ENCODE measurements at regions not wholly inside any gene's neighbourhood (a gene's known extent, or its start where the extent isn't known, plus 50 kb on each side); places are given as distances from the start of the nearest gene placed in this dataset.

- H2AFZ ChIP-seq (ENCODE audit: low read depth, low read length, severe bottlenecking), result no peak overlapping the region
- H3K27me3 ChIP-seq (ENCODE audit: low read length), result no peaks in the 10 kb centered on the region
- H3K4me3 ChIP-seq (ENCODE audit: insufficient read depth, low read length, poor library complexity, severe bottlenecking), result no peak overlapping the region
- H3K9ac ChIP-seq (ENCODE audit: low read length), result no peak overlapping the region
- H3K36me3 ChIP-seq (ENCODE audit: low read length), result no peaks in the 10 kb centered on the region
- no peak overlapping the region for H3K27ac ChIP-seq (ENCODE audit: low read depth, low read length)
- no peak overlapping the region for H3K4me2 ChIP-seq (ENCODE audit: low read depth, low read length, poor library complexity, severe bottlenecking)
- H3K9me3 ChIP-seq (ENCODE audit: insufficient read depth, low read length), result no peaks in the 10 kb centered on the region
- no peaks in the 10 kb centered on the region for H3K79me2 ChIP-seq (ENCODE audit: insufficient read depth, low read length)
- H3K9me2 ChIP-seq (replicated peaks; ENCODE audit: insufficient read depth, low read length), result no peaks in the 10 kb centered on the region
- H4K20me1 ChIP-seq (ENCODE audit: low read depth, low read length), result no peaks in the 10 kb centered on the region
- TF ChIP-seq, protein P1, sequence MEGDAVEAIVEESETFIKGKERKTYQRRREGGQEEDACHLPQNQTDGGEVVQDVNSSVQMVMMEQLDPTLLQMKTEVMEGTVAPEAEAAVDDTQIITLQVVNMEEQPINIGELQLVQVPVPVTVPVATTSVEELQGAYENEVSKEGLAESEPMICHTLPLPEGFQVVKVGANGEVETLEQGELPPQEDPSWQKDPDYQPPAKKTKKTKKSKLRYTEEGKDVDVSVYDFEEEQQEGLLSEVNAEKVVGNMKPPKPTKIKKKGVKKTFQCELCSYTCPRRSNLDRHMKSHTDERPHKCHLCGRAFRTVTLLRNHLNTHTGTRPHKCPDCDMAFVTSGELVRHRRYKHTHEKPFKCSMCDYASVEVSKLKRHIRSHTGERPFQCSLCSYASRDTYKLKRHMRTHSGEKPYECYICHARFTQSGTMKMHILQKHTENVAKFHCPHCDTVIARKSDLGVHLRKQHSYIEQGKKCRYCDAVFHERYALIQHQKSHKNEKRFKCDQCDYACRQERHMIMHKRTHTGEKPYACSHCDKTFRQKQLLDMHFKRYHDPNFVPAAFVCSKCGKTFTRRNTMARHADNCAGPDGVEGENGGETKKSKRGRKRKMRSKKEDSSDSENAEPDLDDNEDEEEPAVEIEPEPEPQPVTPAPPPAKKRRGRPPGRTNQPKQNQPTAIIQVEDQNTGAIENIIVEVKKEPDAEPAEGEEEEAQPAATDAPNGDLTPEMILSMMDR (IDR thresholded peaks at IDR 0.05; ENCODE audit: insufficient read depth, low read length, poor library complexity, severe bottlenecking), result no peak
- no peak for TF ChIP-seq EZH2phosphoT487 (conservative IDR thresholded peaks at IDR 0.05; ENCODE audit: low read length)
- no peaks in the 10 kb centered on the region for H3F3A ChIP-seq (ENCODE audit: insufficient read depth)
Measured at GRCh38 chr6:41448256-41448655, 97.9 kb upstream of the FOXP4 start.

- H3K4me3 ChIP-seq (ENCODE audit: insufficient read depth, low read length, poor library complexity, severe bottlenecking), result no peak overlapping the region
- no peaks in the 10 kb centered on the region for H3F3A ChIP-seq (ENCODE audit: insufficient read depth)
- TF ChIP-seq, protein P1 (IDR thresholded peaks at IDR 0.05; ENCODE audit: insufficient read depth, low read length, poor library complexity, severe bottlenecking), result no peak
- no peak for TF ChIP-seq EZH2phosphoT487 (conservative IDR thresholded peaks at IDR 0.05; ENCODE audit: low read length)
- no peaks in the 10 kb centered on the region for H3K9me2 ChIP-seq (replicated peaks; ENCODE audit: insufficient read depth, low read length)
- no peak overlapping the region for H3K27ac ChIP-seq (ENCODE audit: low read depth, low read length)
- no peak overlapping the region for H3K9ac ChIP-seq (ENCODE audit: low read length)
- H3K27me3 ChIP-seq (ENCODE audit: low read length), result no peaks in the 10 kb centered on the region
- no peaks in the 10 kb centered on the region for H3K79me2 ChIP-seq (ENCODE audit: insufficient read depth, low read length)
- H2AFZ ChIP-seq (ENCODE audit: low read depth, low read length, severe bottlenecking), result no peak overlapping the region
- H3K4me2 ChIP-seq (ENCODE audit: low read depth, low read length, poor library complexity, severe bottlenecking), result no peak overlapping the region
- H3K9me3 ChIP-seq (ENCODE audit: insufficient read depth, low read length), result no peaks in the 10 kb centered on the region
- H4K20me1 ChIP-seq (ENCODE audit: low read depth, low read length), result no peaks in the 10 kb centered on the region
- no peaks in the 10 kb centered on the region for H3K36me3 ChIP-seq (ENCODE audit: low read length)
Measured at GRCh38 chr6:41449399-41450245, 96.6 kb upstream of the FOXP4 start.

GRCh38 chr6:41450581-41450980 is 95.6 kb upstream of the FOXP4 start:
- Histone ChIP-seq H3K27me3 (ENCODE audit: low read length) (no peaks in the 10 kb centered on the region), H3K4me2 (ENCODE audit: low read depth, low read length, poor library complexity, severe bottlenecking) (no peak overlapping the region)
- TF ChIP-seq EZH2phosphoT487 (conservative IDR thresholded peaks at IDR 0.05; ENCODE audit: low read length), result no peak
- TF ChIP-seq, protein P1 (IDR thresholded peaks at IDR 0.05; ENCODE audit: insufficient read depth, low read length, poor library complexity, severe bottlenecking), result no peak

More at GRCh38 chr6:41450581-41450980, 95.6 kb upstream of the FOXP4 start:
- Histone ChIP-seq H3K9ac (ENCODE audit: low read length) (no peak overlapping the region), H3K9me2 (replicated peaks; ENCODE audit: insufficient read depth, low read length) (no peaks in the 10 kb centered on the region), H4K20me1 (ENCODE audit: low read depth, low read length) (no peaks in the 10 kb centered on the region), H2AFZ (ENCODE audit: low read depth, low read length, severe bottlenecking) (no peak overlapping the region), H3K27ac (ENCODE audit: low read depth, low read length) (no peak overlapping the region), H3F3A (ENCODE audit: insufficient read depth) (no peaks in the 10 kb centered on the region), H3K79me2 (ENCODE audit: insufficient read depth, low read length) (no peaks in the 10 kb centered on the region), H3K9me3 (ENCODE audit: insufficient read depth, low read length) (no peaks in the 10 kb centered on the region), H3K36me3 (ENCODE audit: low read length) (no peaks in the 10 kb centered on the region), H3K4me3 (ENCODE audit: insufficient read depth, low read length, poor library complexity, severe bottlenecking) (no peak overlapping the region)
